ENCODE measurements at regions not wholly inside any gene's neighbourhood (a gene's known extent, or its start where the extent isn't known, plus 50 kb on each side); places are given as distances from the start of the nearest gene placed in this dataset.

- DNase-seq = no peak
These were observed 1279.7 kb downstream of the PCDH7 start for GRCh38 chr4:31999848-32000247.

DNA sequence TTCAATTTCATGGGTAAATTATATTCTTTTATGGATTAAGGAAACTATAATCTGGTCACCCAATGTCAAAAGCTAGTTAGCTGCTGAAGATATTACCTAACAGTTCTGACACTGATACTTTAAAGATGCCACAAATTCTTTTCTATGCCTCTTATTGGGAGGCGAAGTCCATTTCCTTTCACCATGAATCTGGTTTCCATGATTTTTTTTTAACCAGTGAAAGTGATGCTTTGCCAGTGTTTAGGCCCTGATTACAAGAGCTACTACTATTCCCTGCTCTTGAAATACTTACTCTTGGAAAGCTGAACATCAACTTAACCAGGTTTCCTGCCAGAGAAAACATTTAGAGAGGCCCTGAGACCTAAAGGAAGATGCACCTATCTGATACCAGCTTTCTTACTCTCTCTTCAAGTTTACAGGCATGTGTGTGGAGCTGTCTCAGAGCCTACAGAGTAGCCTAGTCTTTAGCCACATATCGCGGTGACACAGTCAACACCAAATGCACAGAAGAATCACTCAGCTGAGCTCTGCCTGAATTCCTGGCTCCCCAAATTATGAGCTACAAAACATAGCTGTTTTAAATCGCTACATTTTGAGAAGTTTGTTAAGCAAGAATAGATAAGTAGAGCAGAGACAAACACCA, 1280.8 kb downstream of the PCDH7 start:
- no peak for DNase-seq

DNA sequence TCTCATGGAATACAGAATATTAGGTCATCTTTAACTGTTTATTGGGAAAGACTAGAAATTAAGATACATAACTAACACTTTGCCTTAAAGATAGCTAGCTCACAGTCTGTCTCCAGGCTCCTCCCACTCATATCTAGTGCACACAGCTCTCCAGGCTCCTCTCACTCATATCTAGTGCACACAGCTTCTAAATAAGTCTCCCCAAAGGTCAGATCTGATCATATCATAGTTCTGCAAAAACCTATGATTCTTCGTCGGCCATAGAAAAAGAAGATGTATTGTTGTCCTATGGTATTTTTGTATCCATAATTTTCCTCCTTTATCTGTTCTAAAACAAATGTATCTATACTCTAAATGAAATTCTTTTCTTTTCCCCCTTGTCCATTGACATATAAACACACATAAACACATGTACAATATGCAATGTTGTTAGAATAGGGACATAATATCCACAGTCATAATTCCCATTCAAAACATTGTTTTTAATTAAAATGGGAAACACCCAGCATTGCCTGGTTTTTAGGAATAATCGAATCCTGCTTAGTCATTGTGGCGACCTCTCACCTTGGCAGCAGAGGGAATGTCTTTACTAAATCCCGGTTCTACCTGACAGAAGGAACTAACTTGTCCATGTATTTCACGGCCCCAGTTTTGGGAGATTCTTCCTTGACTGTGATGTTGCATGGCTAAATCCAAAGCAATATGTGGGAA, 1282.0 kb downstream of the PCDH7 start:
- DNase-seq = peak; percentile 50

GRCh38 chr4:32003548-32003947, 1283.4 kb downstream of the PCDH7 start:
- DNase-seq = peak; percentile 70

DNA sequence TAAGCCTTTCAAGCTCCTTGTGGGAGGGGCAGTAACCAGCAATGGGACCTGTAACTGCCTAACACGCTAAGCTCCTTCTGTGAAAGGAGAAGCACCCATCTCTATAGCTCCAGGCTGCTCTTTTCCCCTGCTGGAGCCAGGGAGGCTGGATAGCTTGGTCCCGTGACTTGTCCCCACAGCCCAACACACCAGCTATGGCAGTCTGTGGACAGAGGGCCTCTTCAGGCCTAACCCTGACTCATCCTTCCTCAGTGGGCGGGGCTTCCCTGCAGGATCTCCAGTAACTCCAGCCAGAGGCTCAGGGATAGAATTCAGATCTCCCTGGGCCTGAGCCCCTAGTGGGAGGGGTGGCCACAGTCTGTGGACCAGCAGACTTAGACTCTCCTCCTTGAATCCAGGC, 1290.1 kb downstream of the PCDH7 start:
- peak; percentile 72 for DNase-seq

- peak; percentile 24 for DNase-seq
These were observed 1301.9 kb downstream of the PCDH7 start for GRCh38 chr4:32022071-32022470.

GRCh38 chr4:32025851-32026459, 1305.8 kb downstream of the PCDH7 start:
- DNase-seq = peak; percentile 87

- DNase-seq = no peak
These were observed 1310.2 kb downstream of the PCDH7 start for GRCh38 chr4:32030406-32030805.

DNA sequence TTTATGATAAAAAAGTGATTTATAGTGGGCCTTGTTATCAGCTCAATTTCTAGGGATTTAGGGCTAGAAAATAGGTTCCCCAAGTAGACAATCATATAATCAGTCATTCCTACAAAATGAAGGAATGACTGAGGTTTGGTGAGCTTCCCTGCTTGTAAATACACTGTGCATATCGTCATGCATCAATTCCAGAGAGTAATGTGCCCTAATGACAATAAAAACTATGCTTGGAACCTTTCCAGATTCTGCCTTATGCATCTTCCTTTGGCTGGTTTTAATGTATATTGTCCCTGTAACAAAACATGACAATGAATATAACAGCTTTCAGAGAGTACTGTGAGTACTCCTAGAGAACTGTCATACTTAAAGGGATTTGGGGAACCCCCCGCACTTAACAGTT, 1310.9 kb downstream of the PCDH7 start:
- DNase-seq = no peak

- DNase-seq = no peak
These were observed 1312.0 kb downstream of the PCDH7 start for GRCh38 chr4:32032136-32032672.

- DNase-seq = no peak
These were observed 1317.2 kb downstream of the PCDH7 start for GRCh38 chr4:32037399-32037798.

DNA sequence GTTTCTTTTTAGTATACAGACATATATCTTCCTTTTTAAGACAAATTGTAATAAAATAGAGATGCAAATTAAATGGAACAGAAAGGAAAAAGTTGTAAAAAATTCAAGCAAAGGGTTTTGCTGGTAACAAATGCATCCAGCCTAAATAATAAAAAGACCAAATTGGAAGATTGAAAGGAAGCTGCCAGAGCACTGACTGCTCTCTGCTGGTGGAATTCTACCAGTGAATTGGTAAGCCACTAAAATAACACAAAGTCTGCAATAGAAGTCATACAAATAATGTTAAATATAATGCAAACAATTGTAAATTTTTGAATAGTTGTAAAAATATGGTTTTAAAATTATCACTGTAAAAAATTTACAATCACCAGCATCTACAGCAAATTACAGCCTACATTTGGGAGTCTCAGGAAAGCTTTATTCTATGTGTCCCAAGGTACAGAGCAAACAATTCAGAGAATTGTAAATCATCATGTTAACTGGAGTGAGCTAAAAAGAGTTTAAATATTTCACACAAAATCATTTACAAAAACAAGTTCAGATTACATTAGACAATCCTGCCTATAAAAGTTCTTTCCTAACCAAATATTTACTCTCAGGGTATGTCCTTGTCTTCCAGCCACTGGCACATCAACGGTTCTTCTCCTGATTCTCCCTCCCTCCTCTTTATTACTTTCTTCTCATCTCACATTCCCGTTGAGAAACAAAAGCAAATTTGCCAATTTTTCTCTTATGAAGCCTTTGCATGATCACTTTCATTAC, 1322.5 kb downstream of the PCDH7 start:
- peak; percentile 12 for DNase-seq

DNA sequence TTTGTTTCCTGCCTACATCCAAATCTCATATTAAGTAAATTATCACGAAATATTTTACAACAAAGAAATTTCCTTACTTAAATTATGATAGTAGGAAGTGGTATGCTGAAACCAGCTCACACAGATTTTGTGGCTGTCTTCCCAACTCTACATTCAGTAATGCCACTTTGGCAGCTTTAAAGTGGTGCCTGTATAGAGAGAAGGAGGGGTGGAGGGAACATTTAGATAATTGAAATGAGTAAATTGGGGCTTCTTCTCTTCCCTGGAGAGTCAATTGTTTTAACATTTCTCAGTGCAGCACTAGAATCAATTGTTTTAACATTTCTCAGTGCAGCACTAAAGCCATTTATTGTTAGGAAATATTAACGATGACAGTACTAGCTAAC, 1323.1 kb downstream of the PCDH7 start:
- no peak for DNase-seq

DNA sequence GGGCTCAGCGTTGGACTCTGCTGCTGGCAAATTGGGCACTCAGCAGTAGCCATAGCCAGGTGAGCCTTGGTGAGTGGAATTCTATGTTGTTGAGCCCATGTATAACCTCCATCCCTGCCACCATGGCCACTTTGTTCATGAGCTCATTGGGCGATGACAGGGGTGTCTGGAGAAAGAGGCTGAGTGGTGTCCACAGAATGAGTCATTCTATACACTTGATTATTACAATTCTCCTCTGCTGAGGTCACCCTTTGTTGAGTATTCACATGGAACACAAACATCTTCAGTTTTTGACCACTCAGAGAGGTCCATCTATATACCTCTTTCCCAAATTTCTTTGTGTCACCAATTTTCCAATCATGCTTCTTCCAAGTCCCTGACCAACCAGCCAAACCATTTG, 1341.7 kb downstream of the PCDH7 start:
- peak; percentile 76 for DNase-seq

GRCh38 chr4:32073542-32073941, 1353.4 kb downstream of the PCDH7 start:
- no peak for DNase-seq

DNA sequence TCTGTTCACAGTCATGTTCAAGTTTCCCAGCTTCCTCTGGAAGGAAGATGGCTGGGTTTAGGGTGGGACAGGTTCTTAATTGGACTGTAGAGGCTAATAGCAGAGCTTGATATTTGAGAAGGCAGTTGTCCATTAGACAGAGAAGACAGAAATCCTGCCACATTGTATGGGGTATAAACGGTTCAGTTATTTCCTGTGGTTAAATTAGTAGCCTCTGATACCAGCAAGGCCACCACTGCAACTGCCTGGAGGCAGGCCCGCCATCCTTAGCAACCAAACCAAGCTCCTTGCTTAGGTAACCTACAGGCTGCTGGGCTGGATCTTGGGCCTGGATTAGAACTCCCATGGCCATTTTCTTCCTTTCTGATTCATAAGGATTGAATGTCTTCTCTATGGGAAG, 1367.0 kb downstream of the PCDH7 start:
- no peak for DNase-seq

DNA sequence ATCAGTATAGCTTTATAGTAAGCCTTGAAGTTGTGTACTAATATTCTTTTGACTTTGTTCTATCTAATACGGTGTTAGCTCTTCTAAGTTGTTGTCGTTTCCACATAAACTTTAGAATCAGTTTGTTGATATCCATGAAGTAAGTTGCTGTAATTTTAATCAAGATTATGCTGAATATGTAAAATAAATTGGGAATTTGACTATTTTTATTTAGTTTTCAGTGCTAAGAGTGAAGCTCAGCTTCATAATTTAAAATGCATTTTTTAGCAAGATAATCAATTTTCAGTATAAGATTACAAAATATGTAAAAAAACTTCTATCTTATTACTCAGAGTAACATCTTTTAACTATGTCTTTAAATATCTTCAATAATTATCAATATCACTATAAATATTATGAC, 1374.8 kb downstream of the PCDH7 start:
- DNase-seq = no peak

GRCh38 chr4:32102896-32103295, 1382.7 kb downstream of the PCDH7 start:
- DNase-seq = no peak

DNA sequence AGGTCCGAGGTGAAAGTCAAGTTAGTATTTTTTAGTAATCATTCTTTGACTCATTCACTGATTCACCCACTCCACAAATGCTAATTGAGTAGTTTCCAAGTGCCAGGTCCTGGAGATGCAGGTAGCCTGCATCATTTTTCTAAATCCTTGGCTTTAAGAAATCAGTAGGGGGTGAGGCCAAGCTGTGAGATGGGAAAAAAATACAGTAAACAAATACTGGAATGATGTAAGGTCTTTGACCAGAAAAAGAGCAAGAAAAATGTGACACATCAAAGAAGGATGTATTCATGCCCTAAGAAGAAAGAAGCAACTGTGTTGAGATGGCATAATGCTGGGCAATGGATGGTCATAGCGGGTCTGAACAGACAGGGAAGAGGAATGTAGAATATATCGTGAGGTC, 1386.6 kb downstream of the PCDH7 start:
- DNase-seq = no peak

- peak; percentile 14 for DNase-seq
These were observed 1392.7 kb downstream of the PCDH7 start for GRCh38 chr4:32112891-32113290.

DNA sequence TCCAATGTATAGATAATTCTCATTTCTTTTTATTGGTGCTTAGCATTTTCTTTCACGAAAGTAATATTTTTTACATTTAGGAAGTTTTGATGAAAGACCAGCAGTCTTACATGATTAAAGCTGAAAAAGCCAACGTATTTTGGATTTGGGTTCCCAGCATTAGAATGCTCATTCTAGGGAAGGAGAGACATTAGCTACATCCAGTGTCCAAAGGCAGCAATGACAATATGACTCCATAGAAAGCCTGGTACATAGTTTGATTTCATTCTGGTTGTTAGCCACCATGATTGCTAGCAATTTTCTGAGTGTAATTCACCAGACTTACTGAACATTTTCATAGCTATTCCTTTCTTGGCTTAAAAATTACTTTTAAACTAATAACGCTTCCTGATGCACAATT, 1397.5 kb downstream of the PCDH7 start:
- DNase-seq = peak; percentile 63

- no peak for DNase-seq
These were observed 1399.7 kb downstream of the PCDH7 start for GRCh38 chr4:32119907-32120306.

- no peak for DNase-seq
These were observed 1408.4 kb downstream of the PCDH7 start for GRCh38 chr4:32128549-32128948.

Data from DMS53 (cell line).